ENCODE measurements at regions not wholly inside any gene's neighbourhood (a gene's known extent, or its start where the extent isn't known, plus 50 kb on each side); places are given as distances from the start of the nearest gene placed in this dataset.

GRCh38 chr1:112230232-112230631 lies 165.8 kb upstream of the CTTNBP2NL start:
- no peak for DNase-seq

GRCh38 chr1:112231331-112231730 lies 164.7 kb upstream of the CTTNBP2NL start:
- DNase-seq = no peak

DNA sequence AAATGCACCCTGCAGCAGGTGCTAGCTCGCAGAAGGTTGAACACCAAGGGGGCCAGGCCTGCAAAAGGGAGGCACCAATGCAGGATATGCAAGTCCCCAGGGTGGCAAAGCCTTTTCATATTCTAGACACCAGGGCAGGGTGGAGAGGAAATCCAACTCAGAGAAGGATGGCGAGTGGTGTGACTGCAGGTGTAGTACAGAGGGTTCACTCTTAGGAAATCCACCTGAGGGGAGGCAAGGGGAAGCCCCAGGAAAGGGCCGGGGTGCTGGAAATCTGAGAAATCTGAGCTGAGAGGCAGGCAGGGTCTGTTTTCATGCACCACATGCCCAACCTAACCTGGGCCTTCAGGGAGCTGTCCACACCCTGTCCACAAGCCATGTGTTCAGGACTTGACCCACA lies 163.2 kb upstream of the CTTNBP2NL start:
- no peak for DNase-seq

DNA sequence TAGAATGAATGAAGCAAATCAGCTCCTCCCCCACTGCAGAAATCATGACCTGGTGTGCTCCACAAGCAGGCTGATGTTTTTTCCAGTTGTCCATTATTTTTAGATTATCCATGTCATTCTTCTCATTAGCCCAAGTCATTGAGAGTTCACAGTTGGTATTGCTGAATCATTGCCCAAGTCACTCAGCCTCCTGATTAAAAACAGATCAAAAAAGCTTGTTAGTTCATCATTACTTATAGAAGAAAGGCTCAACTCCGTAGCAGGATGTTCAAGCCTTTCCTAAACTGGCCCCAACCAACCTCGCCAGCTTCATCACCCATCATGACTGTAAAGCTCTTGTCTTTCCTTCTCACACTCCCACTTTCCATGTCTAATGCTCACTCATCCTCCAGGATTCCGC lies 161.3 kb upstream of the CTTNBP2NL start:
- no peak for DNase-seq

DNA sequence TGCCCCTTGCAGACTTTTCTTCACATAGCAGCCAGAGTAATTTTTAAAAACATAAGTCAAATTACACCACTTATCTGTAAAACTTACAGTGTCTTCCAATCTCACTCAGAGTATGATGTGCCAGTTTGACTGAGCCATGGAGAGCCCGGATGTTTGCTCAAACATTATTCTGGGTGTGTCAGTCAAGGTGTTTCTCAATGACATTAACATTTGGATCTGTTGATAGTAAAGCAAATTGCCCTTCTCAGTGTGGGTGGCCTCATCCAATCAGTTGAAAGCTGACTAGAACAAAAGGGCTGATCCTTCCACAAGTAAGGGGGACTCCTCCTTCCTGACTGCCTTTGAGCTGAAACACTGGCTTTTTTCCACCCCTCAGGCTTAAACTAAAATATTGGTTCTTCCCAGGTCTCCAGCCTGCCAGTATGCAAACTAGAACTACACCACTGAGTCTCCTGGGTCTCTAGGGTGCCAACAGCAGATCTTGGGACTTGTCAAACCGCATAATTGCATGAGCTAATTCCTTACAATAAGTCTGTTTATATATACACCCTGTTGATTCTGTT lies 157.9 kb upstream of the CTTNBP2NL start:
- DNase-seq = no peak

DNA sequence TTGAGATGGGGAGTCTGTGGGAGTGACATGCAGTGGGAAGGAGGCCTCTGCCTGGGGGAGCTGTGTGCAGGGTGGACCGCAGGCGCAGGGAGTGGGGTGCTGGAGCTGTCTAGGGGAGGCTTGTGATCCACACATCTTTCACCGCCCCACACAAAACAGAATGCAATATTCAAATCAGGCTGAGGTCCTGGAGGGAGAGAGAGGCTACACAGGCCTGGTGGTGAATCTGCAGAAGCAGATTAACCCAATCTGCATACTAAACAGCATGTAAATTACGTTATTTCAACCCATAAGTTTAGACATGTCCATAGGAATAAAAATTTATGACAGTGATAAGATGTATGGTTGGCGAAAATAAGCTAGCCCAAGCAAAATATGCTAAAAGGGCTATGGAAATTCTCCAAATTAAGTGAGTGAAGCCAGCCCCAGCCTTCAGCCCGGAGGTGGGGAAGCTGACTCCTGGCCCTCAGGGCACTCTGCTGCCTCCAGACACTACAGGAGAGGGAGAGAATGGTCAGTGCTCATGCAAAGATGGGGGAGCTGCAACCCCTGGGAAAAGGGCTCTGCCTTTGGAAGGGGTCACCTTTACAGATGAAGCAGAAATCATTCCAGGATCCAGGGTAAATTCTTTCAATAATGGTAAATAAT lies 156.2 kb upstream of the CTTNBP2NL start:
- DNase-seq = no peak

- no peak for DNase-seq
Measured at GRCh38 chr1:112242470-112242869, 153.5 kb upstream of the CTTNBP2NL start.

DNA sequence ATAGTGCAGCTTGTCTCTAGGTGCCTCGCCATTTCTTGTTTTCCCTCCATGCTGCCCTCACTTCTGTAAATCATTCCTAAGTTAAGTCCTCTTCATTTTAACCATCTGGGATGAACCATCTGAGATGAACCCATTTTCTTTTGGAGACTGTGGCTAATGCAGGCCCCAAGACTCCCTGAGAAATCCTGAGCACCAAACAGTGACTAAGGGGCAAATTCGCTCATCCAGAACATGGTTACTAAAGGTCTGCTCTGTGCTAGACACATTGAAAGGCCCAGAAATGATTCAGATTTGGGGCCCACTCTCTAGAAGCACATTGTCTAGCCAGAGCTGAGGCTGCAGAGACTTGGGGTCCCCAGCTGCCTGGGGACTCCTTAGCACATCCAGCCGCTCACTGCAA lies 151.9 kb upstream of the CTTNBP2NL start:
- no peak for DNase-seq

GRCh38 chr1:112245114-112245513 lies 150.9 kb upstream of the CTTNBP2NL start:
- no peak for DNase-seq

DNA sequence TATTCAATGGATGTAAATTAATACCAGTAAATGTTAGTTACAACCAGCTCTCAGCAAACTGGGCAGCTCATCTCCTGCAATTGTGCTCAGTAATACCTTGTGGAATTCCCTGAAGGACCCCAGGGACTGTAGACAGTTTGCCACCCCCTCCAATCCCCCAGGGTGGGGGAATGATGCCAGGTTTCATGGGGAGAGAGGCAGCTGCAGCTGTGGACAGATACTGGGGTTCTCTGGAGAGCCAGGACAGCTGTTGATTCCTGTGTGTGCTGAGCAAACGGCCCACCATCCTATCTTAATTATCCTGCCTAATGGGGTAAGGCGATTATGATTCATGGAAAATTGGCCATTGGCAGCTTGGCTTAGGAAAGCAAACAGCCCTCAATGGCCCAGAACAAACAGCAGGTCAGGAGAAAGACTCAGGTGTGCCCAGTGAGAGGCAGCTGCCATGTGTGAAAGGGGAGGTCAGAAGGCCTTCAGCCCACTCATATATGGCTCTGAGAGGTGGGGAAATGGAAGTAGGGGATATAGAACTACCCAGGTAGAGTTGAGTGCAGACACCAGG lies 148.9 kb upstream of the CTTNBP2NL start:
- no peak for DNase-seq

- no peak for DNase-seq
Measured at GRCh38 chr1:112247961-112248360, 148.1 kb upstream of the CTTNBP2NL start.

DNA sequence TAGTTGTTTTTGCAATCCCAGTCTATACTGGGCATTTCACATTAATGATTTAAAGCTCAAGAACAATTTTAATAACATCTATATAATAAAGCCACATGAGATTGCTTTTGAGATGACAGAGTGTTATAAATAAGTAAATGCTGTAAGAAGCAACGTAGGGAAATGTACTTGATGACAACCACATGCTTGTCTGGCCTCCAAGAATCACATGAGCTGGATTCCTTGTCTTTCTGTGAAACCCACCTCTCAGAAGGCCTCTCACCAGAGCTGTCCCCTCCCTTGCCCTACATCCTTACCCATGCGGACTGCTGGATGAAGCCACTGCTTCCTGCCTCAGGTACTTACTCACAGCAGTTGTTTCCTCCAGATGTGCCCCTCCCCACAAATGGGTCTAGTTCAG lies 145.1 kb upstream of the CTTNBP2NL start:
- no peak for DNase-seq

DNA sequence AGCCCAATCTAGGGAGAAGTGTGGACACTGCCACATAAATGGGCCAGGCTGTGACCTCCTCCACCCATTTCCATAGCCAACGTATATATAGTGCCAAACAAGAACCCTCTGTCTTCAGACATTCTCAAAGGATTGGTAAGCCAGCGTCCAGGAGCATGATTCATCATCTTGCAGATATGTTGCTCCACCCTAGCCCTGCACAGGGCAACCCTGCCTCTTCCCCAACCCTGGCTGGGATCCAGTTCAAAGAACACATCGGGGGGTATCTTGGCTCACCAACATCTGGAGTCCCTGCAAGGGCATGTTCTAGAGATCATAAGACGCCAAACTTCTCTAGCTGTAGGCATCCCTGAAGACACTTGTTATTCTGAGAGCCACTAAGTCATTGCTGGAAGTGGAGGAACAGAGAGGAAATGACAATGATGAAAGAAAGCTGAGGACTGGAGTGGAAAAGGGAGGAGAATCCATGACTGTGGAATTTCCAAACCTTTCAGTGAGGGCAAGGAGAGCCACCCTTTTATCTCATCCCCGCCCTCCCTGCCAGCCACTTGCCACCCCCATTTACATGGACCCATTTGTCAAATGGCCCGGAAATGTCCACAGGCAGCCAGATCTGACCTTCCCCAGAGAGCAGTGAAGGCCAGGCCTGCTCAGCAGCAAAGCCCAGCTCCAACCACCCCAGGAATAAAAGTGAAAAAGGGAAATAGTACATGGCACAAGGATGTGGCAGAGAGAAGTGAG lies 144.1 kb upstream of the CTTNBP2NL start:
- DNase-seq = no peak

- DNase-seq = no peak
Measured at GRCh38 chr1:112253366-112253765, 142.6 kb upstream of the CTTNBP2NL start.

DNA sequence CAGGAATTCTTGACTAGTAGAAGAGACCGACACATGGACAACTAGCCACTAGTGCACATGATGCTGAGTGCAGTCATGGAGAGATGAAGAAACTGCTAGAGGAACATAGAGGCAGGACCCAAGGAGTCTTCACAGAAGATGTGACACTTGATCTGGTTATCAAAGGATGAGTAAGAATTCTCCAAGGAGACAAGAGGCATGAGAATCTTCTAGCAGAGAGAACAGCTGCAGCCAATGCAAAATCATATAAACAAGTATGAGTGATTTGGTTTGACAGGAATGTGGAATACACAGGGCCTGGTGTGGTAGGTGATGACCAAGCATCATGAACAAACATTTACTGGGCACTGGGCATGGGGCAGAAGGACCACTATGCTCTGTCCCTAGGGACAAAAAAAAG lies 140.9 kb upstream of the CTTNBP2NL start:
- no peak for DNase-seq

- no peak for DNase-seq
Measured at GRCh38 chr1:112256411-112256810, 139.6 kb upstream of the CTTNBP2NL start.

DNA sequence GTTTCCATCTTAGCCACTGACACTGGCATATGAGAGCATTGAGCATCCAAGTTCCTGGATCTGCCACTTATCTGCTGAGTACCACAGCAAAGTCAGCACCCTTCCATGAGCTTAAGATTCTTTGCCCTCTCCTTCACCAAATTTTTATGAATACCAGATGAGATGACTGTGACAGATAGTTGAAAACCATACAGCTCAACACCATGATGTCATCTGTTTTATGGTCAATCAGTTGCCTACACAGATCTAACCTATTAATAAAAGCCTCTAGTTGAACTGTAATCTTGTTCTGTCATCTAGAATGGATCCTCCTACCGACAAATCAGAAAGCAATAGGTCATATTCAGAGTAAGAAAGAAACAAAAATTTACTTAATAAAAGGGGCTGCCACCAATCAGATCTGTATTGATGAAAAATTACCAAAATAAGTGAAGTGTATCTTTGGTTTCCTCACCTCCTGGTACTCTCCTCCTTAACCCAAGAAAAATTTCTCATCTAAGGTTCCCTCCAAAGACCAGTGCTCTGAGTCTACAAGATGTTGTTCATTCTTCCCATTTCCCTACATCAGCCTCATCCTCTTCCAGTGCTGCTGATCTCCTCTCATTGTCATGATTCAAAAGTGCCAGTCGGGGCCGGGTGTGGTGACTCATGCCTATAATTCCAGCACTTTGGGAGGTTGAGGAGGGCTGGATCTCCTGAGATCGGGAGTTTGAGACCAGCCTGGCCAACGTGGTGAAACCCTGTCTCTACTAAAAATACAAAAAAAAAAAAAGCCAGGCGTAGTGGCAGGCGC lies 138.8 kb upstream of the CTTNBP2NL start:
- no peak for DNase-seq

- DNase-seq = no peak
Measured at GRCh38 chr1:112260699-112261098, 135.3 kb upstream of the CTTNBP2NL start.

- DNase-seq = no peak
Measured at GRCh38 chr1:112262316-112262715, 133.7 kb upstream of the CTTNBP2NL start.

GRCh38 chr1:112263042-112263441 lies 133.0 kb upstream of the CTTNBP2NL start:
- no peak for DNase-seq

DNA sequence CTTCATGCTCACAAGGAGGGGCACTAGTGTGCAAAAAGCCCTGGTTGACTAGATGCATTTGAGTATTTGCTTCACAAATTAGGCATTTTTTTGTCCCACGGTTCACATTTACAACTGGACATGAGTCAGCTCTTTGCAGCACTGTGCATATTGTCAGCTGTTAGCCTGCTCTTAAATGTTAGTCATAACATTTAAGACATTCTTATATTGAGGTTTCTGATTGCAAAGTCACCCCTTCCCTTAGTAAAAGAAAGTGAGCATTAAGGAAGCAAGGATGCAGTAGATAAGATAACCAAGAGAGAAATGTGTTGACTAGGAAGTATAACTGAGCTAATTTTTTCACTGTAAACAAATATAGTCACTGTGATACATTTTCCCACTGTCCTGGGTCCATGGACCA lies 132.6 kb upstream of the CTTNBP2NL start:
- no peak for DNase-seq

- no peak for DNase-seq
Measured at GRCh38 chr1:112264010-112264409, 132.0 kb upstream of the CTTNBP2NL start.

DNA sequence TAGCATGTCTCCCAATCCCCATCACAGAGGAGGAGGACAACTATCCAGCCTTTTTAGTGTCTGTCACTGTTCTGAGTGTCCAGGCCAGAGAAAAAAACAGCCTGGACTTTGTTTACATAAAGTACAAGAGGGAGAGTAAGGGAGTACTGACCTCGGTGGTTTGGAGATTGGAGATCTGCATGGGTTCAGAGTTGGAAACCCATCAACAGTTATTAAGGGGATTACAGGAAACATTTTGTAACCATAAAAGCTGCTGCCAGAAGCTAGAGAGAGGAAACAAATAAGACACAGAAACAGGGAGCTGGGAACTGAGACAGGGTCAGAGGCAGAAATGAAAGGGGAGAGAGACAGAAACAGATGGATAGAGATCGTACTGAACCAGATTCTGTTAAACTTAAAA lies 131.5 kb upstream of the CTTNBP2NL start:
- DNase-seq = no peak
